COR-L47 (cell line): ENCODE measurements at regions not wholly inside any gene's neighbourhood (a gene's known extent, or its start where the extent isn't known, plus 50 kb on each side); places are given as distances from the start of the nearest gene placed in this dataset.

Experiments used
- DNase-seq: peaks from one replicate; lab custom pipeline; 2025; lab: John Stamatoyannopoulos, UW

DNA sequence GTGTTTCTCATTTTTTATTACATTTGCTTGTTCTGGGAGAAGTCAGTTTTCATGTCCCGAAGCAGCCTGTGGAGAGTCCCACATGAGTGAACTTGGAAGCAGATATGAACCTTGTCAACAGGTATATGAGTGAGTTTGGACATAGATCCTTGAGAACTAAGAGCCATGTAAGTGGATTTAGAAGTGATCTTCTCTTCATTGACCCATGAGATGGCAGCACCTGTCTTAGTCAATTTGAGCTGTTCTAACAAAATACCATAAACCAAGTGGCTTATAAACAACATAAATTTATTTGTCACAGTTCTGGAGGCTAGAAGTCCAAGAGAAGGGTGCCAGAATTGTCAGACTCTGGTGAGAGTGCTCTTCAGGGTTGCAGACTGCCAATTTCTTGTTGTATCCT, 1043.8 kb downstream of the ADGRL3 start:
- DNase-seq, result no peak

DNA sequence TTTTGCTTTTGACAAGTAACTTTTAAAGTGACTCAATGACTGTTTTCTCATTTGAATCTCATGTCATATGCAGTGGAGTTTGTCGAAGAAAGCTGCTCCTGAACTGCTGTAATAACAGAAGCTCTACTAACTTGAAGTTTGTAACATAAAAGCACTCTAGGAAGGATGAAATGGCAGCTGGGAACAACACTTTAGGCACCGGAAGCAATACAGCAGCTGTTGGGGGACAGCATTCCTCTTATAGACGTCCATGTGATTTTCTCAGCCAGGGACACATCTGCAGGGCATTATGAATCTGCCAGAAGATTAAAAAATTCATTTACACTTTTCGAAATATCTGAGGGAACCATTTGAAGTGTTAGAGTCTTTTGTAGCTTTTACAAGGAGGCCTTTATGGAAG, 1035.8 kb downstream of the ADGRL3 start:
- no peak for DNase-seq

DNA sequence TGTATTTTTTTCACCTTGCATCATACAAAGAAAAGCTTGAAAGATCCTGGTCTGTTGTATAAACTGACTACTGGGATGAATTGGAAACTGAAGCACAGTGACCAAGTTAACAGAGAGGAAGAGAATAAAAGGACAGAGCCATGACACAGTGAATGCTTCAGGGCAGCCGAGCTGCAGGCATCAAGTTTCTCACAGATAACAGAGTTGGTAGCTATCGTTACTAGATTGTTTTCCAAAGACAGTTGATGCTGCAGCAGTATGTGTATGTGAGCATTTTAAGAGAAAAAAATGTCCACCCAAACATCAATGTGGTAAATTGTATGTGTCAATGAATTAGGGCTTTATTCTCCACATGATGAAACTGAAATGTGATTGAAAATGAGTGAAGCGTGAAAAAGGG, 1032.7 kb downstream of the ADGRL3 start:
- no peak for DNase-seq

DNA sequence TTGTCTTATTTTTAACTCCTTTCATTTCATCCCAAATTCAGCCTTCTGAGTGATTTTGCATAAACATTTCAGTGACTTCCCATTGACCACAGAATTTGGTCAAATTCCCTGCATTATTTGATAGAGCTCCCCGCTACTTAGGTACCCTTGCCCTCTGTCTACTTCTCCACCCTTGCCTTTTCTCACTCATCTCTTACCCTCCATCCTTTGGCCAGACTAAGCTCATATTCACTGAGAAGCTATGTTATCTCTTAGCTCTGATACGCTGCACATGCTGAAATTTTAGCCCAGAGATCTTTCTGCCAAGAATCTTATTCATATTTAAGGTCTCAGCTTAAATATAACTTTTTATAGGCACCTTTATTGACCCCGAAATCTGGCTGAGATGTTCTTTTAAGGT, 1031.9 kb downstream of the ADGRL3 start:
- DNase-seq, result no peak

DNA sequence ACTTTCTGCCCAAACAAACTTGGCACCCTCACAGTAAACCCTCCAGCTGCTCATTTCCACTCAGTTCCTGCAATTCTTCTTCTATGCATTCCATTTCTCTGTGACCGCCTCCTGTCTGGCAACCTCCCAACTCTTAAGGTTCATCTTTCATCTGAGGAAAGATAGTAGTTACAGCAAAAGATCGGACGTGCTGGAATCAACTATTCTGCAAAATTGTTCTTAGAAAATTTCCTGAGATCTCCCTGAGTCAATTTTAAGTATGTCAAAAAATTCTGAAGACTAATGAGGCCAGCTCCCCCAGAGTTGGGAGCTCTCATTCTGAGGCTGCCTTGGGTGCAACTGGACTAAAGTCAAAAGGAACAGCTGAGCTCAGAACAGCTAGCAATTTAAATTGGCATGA, 1026.0 kb downstream of the ADGRL3 start:
- DNase-seq, result no peak

DNA sequence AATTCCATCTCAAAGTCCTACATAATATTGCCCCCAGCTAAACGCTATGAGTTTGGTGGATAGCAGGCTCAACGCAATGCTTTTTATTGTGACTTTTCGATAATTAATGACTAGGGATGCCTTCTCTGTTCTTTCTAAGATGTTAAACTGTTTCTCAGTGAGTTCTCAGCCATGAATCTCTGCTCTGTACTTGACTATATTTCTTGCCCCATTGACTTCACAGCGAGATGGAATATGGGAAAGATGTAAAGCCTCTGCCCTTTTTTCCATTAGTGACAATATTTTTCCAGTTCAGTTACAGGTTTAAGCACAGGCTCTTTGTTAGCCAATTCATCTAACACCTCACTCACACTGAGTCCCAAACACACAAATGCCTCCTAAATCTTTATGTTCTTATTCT, 1022.0 kb downstream of the ADGRL3 start:
- DNase-seq, result no peak

DNA sequence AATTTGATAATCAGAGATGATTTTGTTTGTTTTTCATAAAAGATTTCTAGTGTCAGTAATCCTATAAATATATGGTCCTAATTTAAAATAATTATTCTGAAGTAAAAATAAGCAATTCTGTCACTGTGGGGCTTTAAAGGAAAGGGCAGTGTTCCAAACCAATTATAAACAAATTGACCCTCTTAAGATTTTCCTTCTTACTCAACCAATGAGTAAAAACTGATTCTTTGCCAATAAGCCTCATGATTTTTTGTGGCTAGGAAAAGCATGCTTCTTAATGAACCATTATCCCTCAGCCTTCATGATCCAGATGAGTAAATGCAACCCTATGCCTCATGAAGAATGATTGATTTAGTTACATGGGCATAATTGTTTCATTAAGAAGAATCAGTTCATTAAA, 1010.4 kb downstream of the ADGRL3 start:
- DNase-seq, result peak; percentile 1

DNA sequence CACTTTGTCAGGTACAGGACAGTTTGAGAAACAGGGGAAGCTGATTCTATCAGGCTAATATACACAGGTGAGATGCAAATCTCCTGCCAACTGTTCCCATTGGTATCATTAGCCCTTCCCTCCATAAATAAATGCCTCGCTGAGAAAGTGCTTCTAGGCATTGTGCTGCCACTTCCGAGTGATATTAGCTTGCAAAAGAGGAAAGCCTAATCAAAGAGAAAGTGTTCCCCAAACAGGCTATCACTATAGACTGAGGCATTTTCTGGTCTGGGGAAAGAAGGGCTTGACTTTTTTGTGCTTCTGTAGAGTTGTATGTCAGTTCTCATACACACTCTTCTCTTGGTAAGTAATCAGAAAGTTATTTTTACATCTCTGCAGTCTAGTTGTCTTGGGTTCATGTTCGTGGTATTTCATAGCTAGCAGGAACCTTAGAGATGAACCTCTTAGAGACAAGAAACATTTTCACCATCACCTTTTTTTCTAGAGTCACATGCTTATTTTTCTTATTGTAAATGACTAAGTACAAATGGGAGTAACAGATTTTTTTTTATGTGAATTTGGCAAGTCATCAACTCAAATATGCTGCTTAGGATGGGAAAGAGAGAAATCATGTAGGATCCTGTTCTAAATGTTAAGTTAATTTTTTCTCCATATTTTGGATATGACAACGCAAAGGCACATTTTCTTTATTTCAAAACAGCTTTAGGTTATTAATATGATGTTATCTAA, 1009.8 kb downstream of the ADGRL3 start:
- no peak for DNase-seq

DNA sequence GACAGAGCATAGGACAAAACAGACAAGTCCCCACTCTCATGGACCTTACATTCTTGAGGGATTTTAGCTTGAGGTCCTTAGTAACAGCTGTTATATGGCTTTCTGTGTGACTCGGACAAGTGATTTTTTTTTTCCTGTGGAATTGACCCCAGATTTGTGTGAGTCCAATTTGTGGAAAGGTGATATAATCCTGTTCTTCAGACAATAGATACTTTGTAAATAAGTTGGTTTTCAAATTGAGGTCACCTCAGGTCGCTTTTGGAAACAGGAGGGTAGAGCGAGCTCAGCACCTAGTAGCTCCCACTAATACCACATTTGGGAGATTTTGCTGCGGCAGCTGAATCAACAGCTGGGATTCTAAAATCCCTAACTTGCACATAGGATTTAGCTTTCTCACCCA, 1008.8 kb downstream of the ADGRL3 start:
- DNase-seq, result no peak

DNA sequence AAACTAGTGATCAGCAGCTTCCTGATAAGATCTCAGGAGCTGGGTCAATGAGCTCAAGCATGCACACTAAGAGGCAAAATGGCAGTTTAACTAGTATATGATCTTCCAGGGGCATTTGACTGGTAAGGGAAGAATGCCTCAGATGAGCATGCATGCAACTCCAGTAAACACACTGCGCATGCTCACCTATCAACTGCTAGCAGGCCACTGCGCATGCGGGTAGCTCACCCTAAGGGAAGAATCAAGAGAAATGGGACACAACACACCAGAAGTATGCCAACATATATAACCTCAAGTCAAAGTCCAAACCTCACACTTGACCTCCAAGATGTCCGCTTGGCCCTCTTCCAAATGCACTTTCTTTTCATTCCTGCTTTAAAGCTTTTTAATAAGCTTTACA, 1004.0 kb downstream of the ADGRL3 start:
- no peak for DNase-seq

DNA sequence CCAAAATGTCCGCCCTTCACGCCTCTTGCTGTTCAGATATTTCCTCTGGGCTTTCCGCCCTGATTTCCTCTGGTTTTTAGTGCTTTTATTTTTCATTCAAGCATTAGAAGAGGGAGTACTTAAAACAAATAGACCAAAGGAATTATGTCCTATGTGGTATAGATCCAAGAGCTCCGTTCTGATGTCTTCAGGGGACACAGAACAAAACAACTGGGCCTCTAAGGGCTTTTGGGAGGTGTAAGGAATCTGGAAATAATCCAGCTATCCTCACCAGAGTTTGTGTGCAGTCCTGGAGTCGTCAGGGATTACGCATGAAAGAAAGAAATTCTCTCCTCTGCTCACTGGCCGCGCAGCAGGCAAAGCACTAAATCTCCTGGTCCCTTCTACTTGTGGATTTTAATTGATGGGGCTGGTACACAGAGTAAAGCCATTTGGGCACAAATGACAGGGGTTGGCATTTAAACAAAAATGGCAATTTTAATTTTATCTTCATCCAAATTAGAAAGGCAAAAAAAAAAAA, 999.2 kb downstream of the ADGRL3 start:
- DNase-seq, result no peak

DNA sequence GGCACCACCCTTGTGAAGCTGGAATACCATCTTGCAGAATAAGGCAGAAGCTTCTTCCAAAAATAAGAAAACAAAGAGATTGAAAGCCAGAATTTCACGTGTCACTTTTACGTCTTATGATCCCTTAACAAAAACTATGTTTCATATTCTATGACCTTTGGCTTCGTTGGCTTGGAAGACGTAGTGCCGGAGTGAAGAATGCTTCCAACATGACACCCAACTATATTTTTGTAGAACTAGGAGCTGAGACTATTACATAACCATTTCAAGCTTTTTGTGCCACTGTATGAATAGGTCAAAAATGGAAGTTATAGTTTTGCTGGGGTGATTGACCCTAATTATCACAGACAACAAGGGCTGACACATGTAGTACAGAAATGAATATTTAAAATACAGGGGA, 996.2 kb downstream of the ADGRL3 start:
- no peak for DNase-seq

DNA sequence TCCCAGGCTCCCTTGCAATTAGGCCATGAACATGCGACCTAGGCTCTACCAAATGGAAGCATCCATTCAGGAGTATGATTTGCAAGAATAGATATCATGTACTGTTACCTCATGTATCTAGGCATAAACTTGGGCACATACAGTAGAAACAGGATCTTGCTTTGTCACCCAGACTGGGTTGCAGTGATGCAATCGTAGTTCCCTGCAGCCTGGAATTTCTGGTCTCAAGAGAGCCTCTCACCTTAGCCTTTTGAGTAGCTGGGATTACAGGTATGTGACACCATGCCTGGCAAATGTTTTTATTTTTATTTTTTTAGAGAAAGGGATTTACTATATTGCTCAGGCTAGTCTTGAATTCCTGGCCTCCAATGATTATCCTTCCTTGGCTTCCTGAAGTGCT, 994.2 kb downstream of the ADGRL3 start:
- no peak for DNase-seq

DNA sequence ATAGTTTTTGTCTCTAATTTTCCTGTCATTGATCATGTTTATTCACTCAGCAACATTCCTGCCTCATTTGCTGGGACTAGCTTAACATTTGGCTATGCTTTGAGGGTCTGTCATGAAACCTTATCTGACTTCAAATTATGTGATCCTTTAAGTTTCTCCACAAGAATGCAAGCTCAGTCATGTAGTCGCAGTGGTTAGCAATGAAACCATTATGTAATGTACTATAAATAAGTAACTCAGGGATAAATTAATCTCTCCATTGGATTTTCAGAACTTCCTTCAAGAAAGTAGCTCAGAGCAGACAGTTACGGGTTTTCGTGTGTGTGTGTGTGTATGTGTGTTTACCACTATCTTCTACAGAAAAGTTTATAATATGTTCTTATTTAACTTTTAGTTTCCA, 993.6 kb downstream of the ADGRL3 start:
- DNase-seq, result no peak

DNA sequence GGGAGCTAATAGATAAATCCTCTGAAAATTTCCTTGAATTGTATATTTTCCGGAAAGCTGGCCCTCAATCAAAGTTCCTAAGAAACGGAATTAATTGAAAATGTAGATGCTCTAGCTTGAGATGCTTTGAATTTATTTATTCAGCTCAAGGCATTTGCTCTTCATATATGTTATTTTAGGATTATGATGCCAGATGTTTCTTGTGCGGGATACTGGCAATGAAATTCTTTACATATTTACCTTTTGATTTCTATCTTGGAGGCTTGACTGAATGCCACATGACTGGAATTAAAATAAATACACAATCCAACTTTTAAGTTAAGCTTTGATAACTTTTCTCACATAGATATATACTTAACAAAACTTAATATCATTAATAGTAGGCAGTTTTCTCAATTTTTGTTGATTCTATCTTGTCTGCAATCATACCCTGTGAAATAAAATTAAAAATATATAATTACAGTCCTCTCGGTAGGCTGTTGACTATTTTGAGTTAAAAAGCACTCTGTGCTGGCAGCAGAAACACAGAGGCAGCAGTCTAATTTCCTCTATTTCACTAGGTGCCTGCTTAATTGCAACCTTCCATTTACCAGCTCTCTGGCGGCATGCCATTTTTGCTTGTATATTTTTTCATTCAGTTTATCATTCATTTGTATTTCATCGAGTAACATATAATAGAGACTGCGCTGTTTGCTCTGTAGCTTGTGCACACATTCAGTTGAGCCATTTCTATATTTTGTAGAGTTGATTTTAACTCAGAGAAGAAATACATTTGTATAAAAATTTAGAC, 991.5 kb downstream of the ADGRL3 start:
- DNase-seq, result peak; percentile 90

DNA sequence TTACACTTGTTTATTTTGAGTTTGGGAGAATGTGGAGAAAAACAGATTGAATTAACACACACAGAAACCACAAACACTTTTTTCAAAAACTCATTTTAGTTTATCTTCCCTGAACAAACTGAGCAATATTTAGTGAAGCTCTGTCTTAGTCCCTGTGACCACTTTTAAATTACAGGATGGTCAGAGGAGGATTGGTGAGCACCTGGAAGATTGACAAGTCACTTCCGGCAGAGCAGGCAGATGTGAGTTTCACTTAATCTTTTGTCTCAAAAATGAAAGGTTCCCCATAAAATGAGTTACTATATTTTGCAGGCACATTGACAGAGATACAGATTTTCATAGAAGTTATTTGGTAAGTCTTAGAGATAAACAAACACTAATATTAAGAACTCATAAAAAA, 970.1 kb downstream of the ADGRL3 start:
- no peak for DNase-seq

DNA sequence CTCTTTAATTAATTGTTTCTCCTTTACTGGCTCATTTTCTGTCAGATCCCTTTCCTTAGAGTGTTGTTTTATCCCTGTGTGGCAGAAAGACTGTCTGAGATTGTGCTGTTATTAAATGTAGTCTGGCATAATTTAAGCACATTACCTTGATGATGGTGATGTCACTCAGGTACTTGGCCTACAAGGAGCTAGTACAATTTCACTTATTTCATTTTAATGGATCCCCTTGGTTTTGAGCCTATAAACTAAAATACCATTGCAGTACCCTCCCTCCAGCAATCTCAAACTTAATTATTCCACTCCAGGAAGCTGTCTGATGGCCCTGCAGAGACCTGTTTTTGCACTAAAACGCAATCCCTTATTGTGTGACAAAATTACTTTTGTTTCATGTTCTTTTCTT, 968.6 kb downstream of the ADGRL3 start:
- DNase-seq, result no peak

DNA sequence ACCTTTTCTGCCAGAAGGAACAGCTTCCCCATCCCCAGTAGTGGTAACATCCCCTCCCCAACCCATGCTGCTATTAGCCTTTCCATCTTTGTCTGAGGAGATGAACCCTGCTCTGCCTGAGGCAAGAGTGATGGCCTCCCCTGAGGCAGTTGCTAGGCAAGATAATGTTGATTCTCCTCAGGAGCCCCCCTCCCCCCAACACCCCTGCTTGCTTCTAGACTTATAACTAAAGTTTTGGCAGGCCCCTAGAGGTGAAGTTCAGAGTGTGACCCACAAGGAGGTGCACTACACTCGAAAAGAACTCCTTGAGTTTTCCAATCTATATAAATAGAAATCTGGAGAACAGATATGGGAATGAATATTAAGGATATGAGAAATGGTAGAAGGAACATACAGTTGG, 962.5 kb downstream of the ADGRL3 start:
- DNase-seq, result no peak

DNA sequence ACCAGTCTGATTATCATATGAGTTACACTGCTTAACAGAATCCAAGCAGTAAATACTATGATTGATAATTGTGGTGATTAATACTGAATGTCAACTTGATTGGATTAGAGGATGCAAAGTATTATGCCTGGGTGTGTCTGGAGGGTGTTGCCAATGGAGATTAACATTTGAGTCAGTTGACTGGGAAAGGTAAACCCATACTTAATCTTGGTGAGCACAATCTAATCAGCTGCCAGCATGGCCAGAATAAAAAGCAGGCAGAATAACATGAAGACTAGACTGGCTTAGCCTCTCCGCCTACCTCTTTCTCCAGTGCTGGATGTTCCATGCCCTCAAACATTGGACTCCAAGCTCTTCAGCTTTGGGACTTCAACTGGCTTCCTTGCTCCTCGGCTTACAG, 961.3 kb downstream of the ADGRL3 start:
- no peak for DNase-seq

DNA sequence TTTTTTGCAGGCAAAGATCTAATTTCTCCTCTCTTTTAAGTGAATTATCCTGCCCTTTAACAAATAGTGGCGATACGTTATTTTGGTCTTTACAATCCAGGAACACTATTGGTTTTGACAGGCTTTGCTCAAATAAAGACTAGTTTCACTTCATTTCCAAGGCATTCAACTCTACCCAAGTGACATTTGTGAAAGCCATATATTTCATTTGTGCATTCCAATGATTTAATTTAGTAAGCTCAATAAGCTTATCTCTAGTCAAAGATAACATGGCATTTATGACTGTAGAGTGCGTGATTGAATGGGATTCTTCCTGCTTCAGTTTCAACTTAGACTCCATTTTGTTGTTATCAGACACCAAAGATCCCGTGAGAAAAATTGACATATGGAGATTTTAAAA, 959.8 kb downstream of the ADGRL3 start:
- DNase-seq, result no peak

DNA sequence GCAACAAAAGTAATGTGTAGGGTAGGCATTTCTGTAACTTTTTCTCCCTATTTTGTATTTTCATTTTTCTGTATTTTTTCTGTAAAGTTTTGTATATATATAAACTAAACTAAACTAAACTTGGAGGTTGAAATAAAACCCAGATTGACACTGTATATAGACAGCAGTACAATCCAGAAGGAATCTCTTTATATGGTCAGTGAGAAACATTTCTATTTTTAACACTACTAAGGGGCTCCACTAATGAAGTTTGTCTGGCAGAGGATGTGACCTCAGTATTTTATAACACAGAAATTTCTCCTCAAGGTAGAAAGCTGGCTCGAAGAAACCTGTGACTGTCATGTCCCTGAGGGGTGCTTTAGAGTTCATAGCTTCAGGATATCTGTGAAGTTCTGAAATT, 959.2 kb downstream of the ADGRL3 start:
- no peak for DNase-seq

DNA sequence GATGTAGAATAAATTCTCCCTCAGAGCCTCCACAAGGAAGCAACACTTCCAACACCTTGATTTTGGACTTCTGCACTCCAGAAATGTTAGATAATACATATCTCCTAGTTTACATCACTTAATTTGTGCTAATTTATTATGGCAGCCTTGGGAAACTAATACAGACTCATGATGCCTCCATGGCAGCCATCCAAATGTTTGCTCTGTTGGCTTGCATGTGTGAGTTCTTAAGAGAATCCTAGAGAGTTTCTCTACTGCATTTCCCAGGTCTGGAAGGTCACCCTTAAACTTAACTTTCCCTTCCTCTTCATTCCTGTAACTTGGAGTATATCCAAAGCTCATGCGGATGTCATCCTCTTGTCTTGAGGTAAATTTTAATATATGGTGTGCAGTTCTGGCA, 956.1 kb downstream of the ADGRL3 start:
- no peak for DNase-seq

DNA sequence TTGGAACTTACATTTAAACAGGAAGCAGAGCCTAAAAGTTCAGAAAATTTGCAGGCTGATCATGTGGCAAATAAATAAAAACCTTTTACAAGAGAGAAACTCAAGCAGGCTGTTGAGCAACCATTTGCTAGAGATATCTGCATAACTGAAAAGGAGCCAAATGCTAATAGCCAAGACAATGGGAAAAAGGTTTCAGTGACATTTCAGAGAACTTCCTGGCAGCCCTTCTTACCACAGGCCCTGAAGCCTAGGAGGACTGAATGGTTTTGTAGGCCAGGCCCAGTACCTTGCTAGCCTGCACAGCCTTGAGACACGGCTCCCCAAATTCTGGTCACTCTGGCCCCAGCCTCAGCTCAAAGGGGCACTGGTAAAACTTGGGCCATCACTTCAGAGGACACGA, 945.1 kb downstream of the ADGRL3 start:
- no peak for DNase-seq

DNA sequence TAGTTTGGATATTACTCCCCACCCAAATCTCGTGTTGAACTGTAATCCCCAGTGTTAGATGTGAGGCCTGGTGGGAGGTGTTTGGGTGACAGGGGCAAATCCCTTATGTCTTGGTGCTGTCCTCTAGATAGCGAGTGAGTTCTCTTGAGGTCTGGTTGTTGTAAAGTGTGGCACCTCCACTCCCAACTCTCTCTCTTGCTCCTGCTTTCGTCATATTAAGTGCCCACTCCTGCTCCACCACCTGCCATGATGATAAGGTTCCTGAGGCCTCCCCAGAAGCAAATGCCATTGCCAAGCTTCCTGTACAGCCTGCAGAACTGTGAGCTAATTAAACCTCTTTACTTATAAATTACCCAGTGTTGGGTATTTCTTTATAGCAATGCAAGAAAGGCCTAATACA, 944.3 kb downstream of the ADGRL3 start:
- no peak for DNase-seq
